Stimulated activated CD8-positive, alpha-beta memory T cell treated with anti-CD3 and anti-CD28 coated beads, Interleukin-2, amount 100 ng/mL, for 48 hours (primary cell): ENCODE measurements at regions not wholly inside any gene's neighbourhood (a gene's known extent, or its start where the extent isn't known, plus 50 kb on each side); places are given as distances from the start of the nearest gene placed in this dataset.
"Not testable (repeated sequence)": the region's sequence is repeated elsewhere in the genome, so short reads cannot be mapped to it uniquely, and the experiment has no call there.

ENCODE experiments used
- DNase-seq, 2 donors: peaks; one replicate each; pipeline ENCODE4 v3.0.0-alpha.2; 2020; ENCODE audit warnings: low read depth in 2 of 2

GRCh38 chr1:198933515-198934222, 294.8 kb downstream of the PTPRC start:
- no peak for DNase-seq

DNA sequence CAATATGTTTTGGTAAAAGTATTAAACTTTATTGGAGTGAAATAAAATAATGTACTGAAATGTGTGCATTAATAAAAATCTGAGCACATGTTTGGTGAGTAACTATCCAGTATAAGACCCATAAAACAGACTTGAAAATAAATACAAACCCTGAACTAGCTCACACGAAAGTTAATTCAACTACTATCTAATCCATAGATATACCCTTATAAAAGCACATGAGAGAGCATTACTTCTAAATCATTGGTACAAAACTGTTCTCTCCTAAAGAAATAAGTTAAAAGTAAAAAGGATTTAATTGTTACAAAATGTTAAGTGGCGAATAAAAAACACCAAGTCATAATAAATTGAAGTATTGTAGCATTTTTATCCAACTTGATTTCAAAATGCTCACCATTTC, 295.6 kb downstream of the PTPRC start:
- DNase-seq: no peak

GRCh38 chr1:198934901-198935305, 296.1 kb downstream of the PTPRC start:
- peak in 1 of 2 donors; percentile 12 for DNase-seq

GRCh38 chr1:198935306-198935921, 296.6 kb downstream of the PTPRC start:
- peak; percentile 27 to 37 for DNase-seq

GRCh38 chr1:198936371-198937083, 297.7 kb downstream of the PTPRC start:
- no peak for DNase-seq

GRCh38 chr1:198937231-198938031, 298.6 kb downstream of the PTPRC start:
- DNase-seq: peak in 1 of 2 donors; percentile 5

DNA sequence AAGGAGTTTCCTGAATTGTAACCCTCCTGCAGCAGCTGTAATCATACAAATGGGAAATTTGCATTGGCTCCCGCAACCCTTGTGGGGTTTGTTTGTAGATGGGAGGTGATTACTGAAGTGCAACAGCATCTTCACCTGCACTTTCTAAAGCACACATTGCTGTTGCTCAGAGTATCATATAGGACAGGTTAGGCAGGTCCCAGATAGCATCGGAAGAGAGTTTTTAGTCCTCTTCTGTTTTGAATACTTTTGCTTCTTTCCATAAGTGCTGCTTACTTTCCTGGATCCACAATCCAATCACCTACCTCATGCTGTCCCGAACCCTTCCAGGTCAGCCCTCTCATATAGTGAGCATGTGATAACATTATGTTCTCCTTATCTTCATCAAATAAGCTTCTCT, 300.4 kb downstream of the PTPRC start:
- no peak for DNase-seq

DNA sequence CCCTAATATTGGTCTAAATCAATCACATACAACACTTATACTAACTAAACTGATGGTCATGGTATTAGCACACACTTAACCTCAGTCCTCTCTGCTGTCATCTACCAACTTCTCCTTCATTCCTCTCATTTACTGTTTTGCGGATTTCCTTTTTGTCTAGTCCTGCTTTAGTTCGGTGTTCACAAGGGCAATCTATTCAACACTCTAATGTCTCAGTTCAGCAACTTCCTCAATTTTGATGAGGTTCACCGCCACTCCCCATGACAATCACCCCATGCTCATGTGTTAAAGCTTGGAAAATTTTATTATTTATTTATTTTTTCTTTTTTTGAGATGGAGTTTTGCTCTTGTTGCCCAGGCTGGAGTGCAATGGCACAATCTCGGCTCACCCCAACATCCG, 301.1 kb downstream of the PTPRC start:
- no peak for DNase-seq

DNA sequence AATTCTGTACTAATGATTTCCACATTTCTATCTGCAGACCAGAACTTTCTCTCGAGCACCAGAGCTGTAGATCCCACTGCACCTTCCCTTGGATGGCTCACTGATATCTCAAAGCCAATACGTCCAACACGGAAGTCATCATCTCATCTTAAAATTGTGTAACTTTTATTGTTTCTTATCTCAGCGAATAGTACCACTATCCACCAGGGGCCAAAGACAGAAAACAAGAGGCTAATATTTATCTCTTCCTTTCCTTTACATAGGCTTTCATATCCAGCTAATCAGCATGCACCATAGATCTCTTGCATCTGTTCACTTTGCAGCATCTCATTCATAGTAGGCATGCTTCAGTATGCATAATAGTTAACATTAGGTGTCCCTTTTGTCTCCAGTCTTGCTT, 303.6 kb downstream of the PTPRC start:
- no peak for DNase-seq

DNA sequence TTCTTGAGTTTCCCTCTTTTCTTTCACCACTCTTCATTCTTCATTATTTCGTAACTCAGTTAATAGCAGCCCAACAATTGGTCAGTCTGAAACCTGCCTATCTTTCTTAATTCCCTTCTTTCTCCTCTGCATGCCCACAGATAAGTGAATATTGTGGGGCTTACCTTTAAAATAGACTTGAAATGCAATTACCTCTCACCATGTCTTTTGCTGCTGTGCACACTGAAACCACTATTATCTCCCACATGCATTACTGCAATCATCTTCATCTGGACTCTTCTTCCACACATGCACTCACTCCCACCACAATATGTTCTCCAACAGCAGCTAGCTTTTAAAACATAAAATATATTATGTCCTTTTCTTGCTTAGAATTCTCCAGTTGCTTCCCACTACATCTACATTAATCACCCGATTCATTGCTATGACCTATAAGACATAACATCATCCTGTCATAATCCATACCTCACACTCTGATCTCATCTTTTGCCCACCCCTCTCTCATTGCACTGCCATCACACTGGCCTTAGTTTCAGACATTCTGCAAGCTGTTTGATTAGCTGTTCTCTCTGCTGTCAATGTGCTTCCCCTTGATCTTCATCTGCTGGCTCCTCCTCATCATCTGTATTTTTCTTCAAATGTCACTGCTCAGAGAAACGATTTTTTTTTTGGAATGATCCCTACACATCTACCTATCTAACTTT, 304.8 kb downstream of the PTPRC start:
- no peak for DNase-seq

DNA sequence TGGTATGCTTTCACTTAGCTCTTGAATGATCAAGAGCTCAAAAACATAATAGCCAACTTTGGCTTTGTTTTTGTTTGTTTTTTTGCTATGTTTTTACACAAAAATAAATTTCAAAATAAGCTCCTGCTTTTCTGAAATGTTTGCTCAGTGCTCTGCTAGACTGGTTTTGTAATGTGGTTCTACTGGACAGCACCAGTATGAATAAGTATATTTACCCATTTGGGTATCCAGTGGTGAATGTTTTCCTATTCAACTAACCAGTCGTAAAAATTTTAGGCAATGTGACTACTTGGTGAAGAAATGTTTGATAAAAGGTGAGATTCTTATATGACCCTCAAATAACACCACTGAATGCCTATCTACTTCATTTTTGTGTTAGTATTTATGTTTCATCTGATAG, 308.6 kb downstream of the PTPRC start:
- no peak for DNase-seq

DNA sequence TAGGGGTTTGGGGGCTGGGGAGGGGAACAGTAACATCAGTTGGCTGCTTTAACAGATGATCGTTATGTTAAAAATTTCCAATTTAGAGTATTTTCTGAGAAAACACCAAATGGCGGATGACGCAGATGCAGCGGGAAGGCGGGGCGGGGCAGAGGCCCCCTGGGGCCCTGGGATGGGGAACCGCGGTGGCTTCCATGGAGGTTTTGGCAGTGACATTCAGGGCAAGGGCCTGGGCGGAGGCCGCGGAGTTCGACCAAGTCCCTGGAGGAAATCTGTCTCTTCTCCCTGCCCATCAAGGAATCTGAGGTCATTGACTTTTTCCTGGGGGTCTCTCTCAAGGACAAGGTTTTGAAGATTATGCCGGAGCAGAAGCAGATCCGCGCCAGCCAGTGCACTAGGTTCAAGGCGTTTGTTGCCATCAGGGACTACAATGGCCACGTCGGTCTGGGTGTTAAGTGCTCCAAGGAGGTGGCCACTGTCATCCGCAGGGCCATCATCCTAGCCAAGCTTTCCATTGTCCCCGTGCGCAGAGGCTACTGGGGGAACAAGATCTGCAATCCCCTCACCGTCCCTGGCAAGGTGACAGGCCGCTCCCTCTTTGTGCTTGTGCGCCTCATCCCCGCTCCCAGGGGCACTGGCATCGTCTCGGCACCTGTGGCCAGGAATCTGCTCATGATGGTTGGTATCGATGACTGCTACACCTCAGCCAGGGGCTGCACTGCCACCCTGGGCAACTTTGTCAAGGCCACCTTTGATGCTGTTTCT, 310.2 kb downstream of the PTPRC start:
- DNase-seq: no peak

- no peak for DNase-seq
Observed at GRCh38 chr1:198950036-198950435, 311.2 kb downstream of the PTPRC start.

GRCh38 chr1:198955085-198955484, 316.2 kb downstream of the PTPRC start:
- DNase-seq: no peak

- DNase-seq: no peak
Observed at GRCh38 chr1:198957044-198957443, 318.2 kb downstream of the PTPRC start.

DNA sequence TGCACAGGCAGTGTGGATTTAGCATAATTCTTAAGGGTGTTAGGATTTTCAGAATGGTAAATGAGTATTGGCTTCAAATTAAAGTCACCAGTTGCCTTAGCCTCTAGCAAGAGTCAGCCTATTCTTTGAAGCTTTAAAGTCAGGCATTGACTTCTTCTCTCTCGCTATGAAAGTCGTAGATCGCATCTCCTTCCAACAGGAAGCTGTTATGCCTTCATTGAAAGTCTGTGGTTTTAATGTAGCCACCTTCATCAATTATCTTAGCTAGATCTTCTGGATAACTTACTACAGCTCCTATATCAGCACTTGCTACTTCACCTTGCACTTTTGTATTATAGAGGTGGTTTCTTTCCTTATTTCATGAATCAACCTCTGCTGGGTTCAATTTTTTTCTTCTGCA, 320.2 kb downstream of the PTPRC start:
- no peak for DNase-seq

DNA sequence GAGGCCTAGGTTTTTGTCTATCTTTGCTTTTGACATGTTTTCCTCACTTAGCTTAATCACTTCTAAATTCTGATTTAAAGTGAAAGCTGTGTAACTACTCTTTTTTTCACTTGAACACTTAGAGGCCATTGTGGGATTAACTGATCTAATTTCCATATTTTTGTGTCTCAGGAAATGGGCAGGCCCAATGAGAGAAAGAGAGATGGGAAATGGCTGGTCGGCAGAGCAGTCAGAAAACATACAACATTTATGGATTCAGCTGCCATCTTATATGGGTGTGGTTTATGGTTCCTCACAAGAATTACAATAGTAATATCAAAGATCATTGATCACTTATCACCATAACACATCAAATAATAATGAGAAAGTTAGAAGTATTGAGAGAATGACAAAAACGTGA, 320.8 kb downstream of the PTPRC start:
- DNase-seq: no peak

DNA sequence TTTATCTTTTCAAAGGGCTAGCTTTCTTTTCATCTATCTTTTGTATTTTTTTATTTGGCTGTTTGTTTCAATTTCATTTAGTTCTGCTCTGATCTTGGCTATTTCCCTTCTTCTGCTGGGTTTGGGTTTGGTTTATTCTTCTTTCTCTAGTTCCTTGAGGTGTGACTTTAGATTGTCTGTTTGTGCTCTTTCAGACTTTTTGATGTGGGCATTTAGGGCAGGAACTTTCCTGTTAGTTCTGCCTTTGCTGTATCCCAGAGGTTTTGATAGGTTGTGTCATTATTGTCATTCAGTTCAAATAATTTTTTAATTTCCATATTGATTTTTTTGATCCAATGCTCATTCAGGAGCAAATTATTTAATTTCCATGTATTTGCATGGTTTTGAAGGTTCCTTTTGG, 325.0 kb downstream of the PTPRC start:
- DNase-seq: not testable (repeated sequence)

DNA sequence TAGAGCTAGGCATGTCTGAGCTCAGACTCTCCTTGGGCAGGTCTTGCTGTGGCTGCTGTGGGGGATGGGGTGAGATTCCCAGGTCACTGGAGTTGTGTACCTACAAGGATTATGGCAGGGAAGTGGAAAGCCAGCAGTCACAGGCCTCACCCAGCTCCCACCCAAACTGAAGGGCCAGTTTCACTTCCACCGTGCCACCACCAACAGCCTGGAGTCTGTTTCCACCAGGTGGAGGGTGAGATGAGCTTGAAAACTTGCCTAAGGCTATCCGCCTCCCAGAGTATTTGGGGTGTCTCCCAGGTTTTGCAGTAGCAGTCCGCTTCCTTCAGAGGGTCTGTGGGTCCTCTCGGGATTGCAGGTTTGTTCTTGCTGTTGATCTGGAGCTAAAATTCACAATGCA, 327.7 kb downstream of the PTPRC start:
- DNase-seq: no peak

DNA sequence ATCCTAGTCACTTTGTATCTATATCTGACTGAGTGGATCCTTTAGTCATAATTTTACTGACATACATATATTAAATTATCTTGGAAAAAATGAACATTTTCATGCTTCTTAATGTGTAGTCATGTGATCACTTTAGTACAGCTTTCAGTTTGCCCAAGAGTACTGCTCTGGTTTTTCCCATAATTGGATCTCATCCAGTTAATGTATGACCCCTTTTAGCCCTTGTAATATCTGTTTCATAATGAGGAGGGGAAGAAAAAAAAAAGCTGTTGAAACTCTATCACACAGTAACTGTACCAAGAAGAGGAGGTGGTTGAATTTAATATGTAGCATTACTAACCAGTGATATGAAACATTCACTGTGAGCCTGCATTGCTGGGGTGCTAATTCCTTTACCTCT, 328.7 kb downstream of the PTPRC start:
- DNase-seq: no peak

GRCh38 chr1:198968866-198969265, 330.0 kb downstream of the PTPRC start:
- DNase-seq: no peak
